Heart left ventricle (tissue), 13 donors: ENCODE measurements at regions not wholly inside any gene's neighbourhood (a gene's known extent, or its start where the extent isn't known, plus 50 kb on each side); places are given as distances from the start of the nearest gene placed in this dataset.

ENCODE experiments used
- CTCF ChIP-seq, 12 donors: fragments of 200-600 bp; sonication (generic) in 4 of 12; IDR thresholded peaks; one replicate each; pipeline versions ENCODE4 v1.5.0 to v1.8.0; 2018 to 2022; ENCODE audit warnings: antibody characterized with exemption in 12 of 12, mild to moderate bottlenecking in 5 of 12
- POLR2A ChIP-seq, 2 donors: fragments of 450-650 bp; IDR thresholded peaks; one replicate each; pipeline ENCODE4 v1.6.1; 2017; ENCODE audit warnings: antibody characterized with exemption in 2 of 2, mild to moderate bottlenecking in 2 of 2, moderate library complexity in 2 of 2
- donor health status: ischemic (EF 13 %, LVEDD 7.1; RV severe dilation, severe dysfunction).
- donor health status: DM: no; HTN: yes; CAD: no.
- donor health status: DM: no; HTN: no; CAD: no.
- donor health status: ischemic (EF 25% LVEDD 6.9; RV normal size, moderate dysfunction).
- donor health status: ischemic (EF 25% LVEDD 5.7; RV mildly dilated, moderate dysfunction).
- donor health status: ischemic (EF 35%, LVEDD 5.7; RV mildly dilated, moderate dysfunction).
- donor health status: nonischemic (EF 11% LVEDD 7.7; RV severe dilation, severe dysfunction).
- donor health status: DM: yes; HTN: yes; CAD: no.
- donor health status: PGD.
- donor health status: ischemic (EF 29% LVEDD 5.4; RV normal size, mild dysfunction).
- donor health status: nonischemic (EF 23%, LVEDD 6.1; RV moderate dilation, normal function).

GRCh38 chr18:44464398-44465180 lies 216.1 kb upstream of the SETBP1 start:
- no peak for TF ChIP-seq CTCF (IDR thresholded peaks at IDR 0.05)
- no peak for TF ChIP-seq POLR2A (IDR thresholded peaks at IDR 0.05)
